Stimulated activated naive CD8-positive, alpha-beta T cell treated with anti-CD3 and anti-CD28 coated beads, Interleukin-15, amount 100 ng/mL, for 72 hours (primary cell): ENCODE measurements at regions not wholly inside any gene's neighbourhood (a gene's known extent, or its start where the extent isn't known, plus 50 kb on each side); places are given as distances from the start of the nearest gene placed in this dataset.
"Not testable (repeated sequence)": the region's sequence is repeated elsewhere in the genome, so short reads cannot be mapped to it uniquely, and the experiment has no call there.

Source experiments
- ATAC-seq: fragments of 150-1000 bp; cut with Tn5 transposase; 2 replicates; pipeline ENCODE4 v1.10.0; 2021; ENCODE audit warnings: mild to moderate bottlenecking, moderate library complexity
- DNase-seq, 2 donors: peaks; one replicate each; pipeline ENCODE4 v3.0.0; 2021 to 2022
- H3K27ac Mint-ChIP-seq, 2 donors: one replicate each; pipeline ENCODE4 v1.8.0; 2022; ENCODE audit warnings: mild to moderate bottlenecking in 2 of 2, mixed read lengths in 2 of 2, moderate library complexity in 2 of 2
- H3K27me3 Mint-ChIP-seq: one replicate; pipeline ENCODE4 v1.8.0; 2022; ENCODE audit warnings: mixed read lengths
- H3K4me1 Mint-ChIP-seq: one replicate; pipeline ENCODE4 v1.8.0; 2022; ENCODE audit warnings: mild to moderate bottlenecking, mixed read lengths
- H3K4me3 Mint-ChIP-seq, 2 donors: one replicate each; pipeline ENCODE4 v1.8.0; 2022; ENCODE audit warnings: mild to moderate bottlenecking in 2 of 2, mixed read lengths in 2 of 2, moderate library complexity in 1 of 2
- H3K9me3 Mint-ChIP-seq, 2 donors: one replicate each; pipeline ENCODE4 v1.8.0; 2022; ENCODE audit warnings: mixed read lengths in 2 of 2

GRCh38 chr7:91408388-91409154 is 144.3 kb downstream of the FZD1 start:
- H3K9me3 Mint-ChIP-seq = peaks cover 0 to 4% of the 10 kb centered on the region in 2 donors
- DNase-seq (no peak), ATAC-seq (no peak)
- H3K27me3 Mint-ChIP-seq = no peaks in the 10 kb centered on the region
- no peak overlapping the region for H3K27ac Mint-ChIP-seq
- no peaks in the 10 kb centered on the region for H3K4me1 Mint-ChIP-seq
- no peak overlapping the region for H3K4me3 Mint-ChIP-seq

- DNase-seq = no peak
- Mint-ChIP-seq H3K4me3 (no peak overlapping the region), H3K27ac (no peak overlapping the region), H3K4me1 (no peaks in the 10 kb centered on the region), H3K27me3 (no peaks in the 10 kb centered on the region), H3K9me3 (no peaks in the 10 kb centered on the region)
- no peak for ATAC-seq
Observed at GRCh38 chr7:91411060-91411459, 146.8 kb downstream of the FZD1 start.

GRCh38 chr7:91412298-91412697 is 148.1 kb downstream of the FZD1 start:
- ATAC-seq = no peak
- Mint-ChIP-seq H3K4me3 (no peak overlapping the region), H3K9me3 (no peaks in the 10 kb centered on the region), H3K27ac (no peak overlapping the region), H3K4me1 (no peaks in the 10 kb centered on the region), H3K27me3 (no peaks in the 10 kb centered on the region)
- no peak for DNase-seq

- no peak for ATAC-seq
- DNase-seq = no peak
- no peak overlapping the region for H3K27ac Mint-ChIP-seq
- H3K9me3 Mint-ChIP-seq = peaks cover 0 to 4% of the 10 kb centered on the region in 2 donors
- no peaks in the 10 kb centered on the region for H3K4me1 Mint-ChIP-seq
- no peak overlapping the region for H3K4me3 Mint-ChIP-seq
- H3K27me3 Mint-ChIP-seq = no peaks in the 10 kb centered on the region
Observed at GRCh38 chr7:91414734-91415133, 150.5 kb downstream of the FZD1 start.

GRCh38 chr7:91416155-91416865 is 152.1 kb downstream of the FZD1 start:
- no peak for DNase-seq
- Mint-ChIP-seq H3K27ac (no peak overlapping the region), H3K27me3 (no peaks in the 10 kb centered on the region), H3K9me3 (peaks cover 0 to 4% of the 10 kb centered on the region in 2 donors), H3K4me3 (no peak overlapping the region), H3K4me1 (no peaks in the 10 kb centered on the region)
- ATAC-seq = no peak

- ATAC-seq = no peak
- peaks cover 0 to 4% of the 10 kb centered on the region in 2 donors for H3K9me3 Mint-ChIP-seq
Observed at GRCh38 chr7:91420606-91421005, 156.4 kb downstream of the FZD1 start.

GRCh38 chr7:91421018-91421417 is 156.8 kb downstream of the FZD1 start:
- Mint-ChIP-seq H3K4me3 (no peak overlapping the region), H3K27me3 (no peaks in the 10 kb centered on the region), H3K9me3 (peaks cover 0 to 4% of the 10 kb centered on the region in 2 donors), H3K27ac (no peak overlapping the region), H3K4me1 (no peaks in the 10 kb centered on the region)
- ATAC-seq (no peak), DNase-seq (no peak)

More at GRCh38 chr7:91420606-91421005, 156.4 kb downstream of the FZD1 start:
- H3K27me3 Mint-ChIP-seq = no peaks in the 10 kb centered on the region
- no peak for DNase-seq
- no peaks in the 10 kb centered on the region for H3K4me1 Mint-ChIP-seq
- no peak overlapping the region for H3K27ac Mint-ChIP-seq
- no peak overlapping the region for H3K4me3 Mint-ChIP-seq

GRCh38 chr7:91424371-91424770 is 160.1 kb downstream of the FZD1 start:
- H3K4me1 Mint-ChIP-seq = no peaks in the 10 kb centered on the region
- no peak overlapping the region for H3K27ac Mint-ChIP-seq
- no peak for DNase-seq
- no peak for ATAC-seq
- H3K9me3 Mint-ChIP-seq = no peaks in the 10 kb centered on the region
- H3K4me3 Mint-ChIP-seq = no peak overlapping the region
- no peaks in the 10 kb centered on the region for H3K27me3 Mint-ChIP-seq

GRCh38 chr7:91425149-91425548 is 160.9 kb downstream of the FZD1 start:
- DNase-seq (no peak), ATAC-seq (no peak)
- Mint-ChIP-seq H3K4me3 (no peak overlapping the region), H3K9me3 (no peaks in the 10 kb centered on the region), H3K27ac (no peak overlapping the region), H3K27me3 (no peaks in the 10 kb centered on the region), H3K4me1 (no peaks in the 10 kb centered on the region)

- H3K4me1 Mint-ChIP-seq = no peaks in the 10 kb centered on the region
- H3K4me3 Mint-ChIP-seq = no peak overlapping the region
- ATAC-seq (no peak), DNase-seq (no peak)
- H3K27ac Mint-ChIP-seq = no peak overlapping the region
- peaks cover 0 to 3% of the 10 kb centered on the region in 2 donors for H3K9me3 Mint-ChIP-seq
- no peaks in the 10 kb centered on the region for H3K27me3 Mint-ChIP-seq
Observed at GRCh38 chr7:91427051-91427450, 162.8 kb downstream of the FZD1 start.

GRCh38 chr7:91431601-91432000 is 167.4 kb downstream of the FZD1 start:
- DNase-seq (no peak), ATAC-seq (no peak)
- Mint-ChIP-seq H3K4me3 (no peak overlapping the region), H3K4me1 (no peaks in the 10 kb centered on the region), H3K9me3 (peaks cover 4 to 16% of the 10 kb centered on the region in 2 donors), H3K27me3 (no peaks in the 10 kb centered on the region), H3K27ac (no peak overlapping the region)

GRCh38 chr7:91434836-91435235 is 170.6 kb downstream of the FZD1 start:
- ATAC-seq (no peak), DNase-seq (no peak)
- Mint-ChIP-seq H3K4me1 (no peaks in the 10 kb centered on the region), H3K27ac (no peak overlapping the region), H3K27me3 (no peaks in the 10 kb centered on the region), H3K9me3 (peaks cover 14 to 28% of the 10 kb centered on the region in 2 donors), H3K4me3 (no peak overlapping the region)

GRCh38 chr7:91435381-91436059 is 171.3 kb downstream of the FZD1 start:
- DNase-seq (no peak), ATAC-seq (no peak)
- H3K27me3 Mint-ChIP-seq = no peaks in the 10 kb centered on the region
- no peaks in the 10 kb centered on the region for H3K4me1 Mint-ChIP-seq
- H3K4me3 Mint-ChIP-seq = no peak overlapping the region
- no peak overlapping the region for H3K27ac Mint-ChIP-seq
- H3K9me3 Mint-ChIP-seq = peaks cover 14 to 32% of the 10 kb centered on the region in 2 donors

GRCh38 chr7:91436655-91437054 is 172.4 kb downstream of the FZD1 start:
- H3K9me3 Mint-ChIP-seq = peaks cover 14 to 33% of the 10 kb centered on the region in 2 donors
- H3K4me3 Mint-ChIP-seq = no peak overlapping the region
- no peak overlapping the region for H3K27ac Mint-ChIP-seq
- DNase-seq (no peak), ATAC-seq (no peak)
- no peaks in the 10 kb centered on the region for H3K27me3 Mint-ChIP-seq
- H3K4me1 Mint-ChIP-seq = no peaks in the 10 kb centered on the region

- ATAC-seq, DNase-seq, H3K4me1 Mint-ChIP-seq, H3K27ac Mint-ChIP-seq, H3K4me3 Mint-ChIP-seq, H3K27me3 Mint-ChIP-seq: not testable (repeated sequence)
- peaks cover 16 to 28% of the 10 kb centered on the region in 2 donors for H3K9me3 Mint-ChIP-seq
Observed at GRCh38 chr7:91440198-91440597, 176.0 kb downstream of the FZD1 start.

- ATAC-seq = no peak
- H3K4me1 Mint-ChIP-seq = no peaks in the 10 kb centered on the region
- no peak overlapping the region for H3K27ac Mint-ChIP-seq
- H3K9me3 Mint-ChIP-seq = peaks cover 12 to 34% of the 10 kb centered on the region in 2 donors
- no peaks in the 10 kb centered on the region for H3K27me3 Mint-ChIP-seq
- no peak for DNase-seq
- H3K4me3 Mint-ChIP-seq = no peak overlapping the region
Observed at GRCh38 chr7:91443862-91444261, 179.6 kb downstream of the FZD1 start.
